IPS DF 4.7 (cell line): ENCODE measurements at regions not wholly inside any gene's neighbourhood (a gene's known extent, or its start where the extent isn't known, plus 50 kb on each side); places are given as distances from the start of the nearest gene placed in this dataset.

Source experiments
- DNase-seq: peaks from one replicate; pipeline ENCODE4 v3.0.0-alpha.2; 2013; ENCODE audit warnings: low spot score; ENCODE audit errors: extremely low read depth

- DNase-seq, result no peak
Observed at GRCh38 chr2:117703858-117704257, 110.6 kb upstream of the DDX18 start.

DNA sequence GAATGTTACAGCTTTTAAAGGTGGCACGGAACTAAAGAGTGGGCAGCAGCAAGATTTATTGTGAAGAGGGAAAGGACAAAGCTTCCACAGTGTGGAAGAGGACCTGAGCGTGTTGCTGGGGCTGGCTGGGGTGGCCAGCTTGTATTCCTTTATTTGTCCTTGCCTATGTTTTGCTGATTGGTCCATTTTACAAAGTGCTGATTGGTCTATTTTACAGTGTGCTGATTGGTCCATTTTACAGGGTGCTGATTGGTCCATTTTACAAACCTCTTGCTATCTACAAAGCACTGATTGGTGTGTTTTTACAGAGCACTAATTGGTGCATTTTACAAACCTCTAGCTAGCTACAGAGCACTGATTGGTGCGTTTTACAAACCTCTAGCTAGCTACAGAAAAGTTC, 109.7 kb upstream of the DDX18 start:
- no peak for DNase-seq

- no peak for DNase-seq
Observed at GRCh38 chr2:117707874-117708273, 106.6 kb upstream of the DDX18 start.

DNA sequence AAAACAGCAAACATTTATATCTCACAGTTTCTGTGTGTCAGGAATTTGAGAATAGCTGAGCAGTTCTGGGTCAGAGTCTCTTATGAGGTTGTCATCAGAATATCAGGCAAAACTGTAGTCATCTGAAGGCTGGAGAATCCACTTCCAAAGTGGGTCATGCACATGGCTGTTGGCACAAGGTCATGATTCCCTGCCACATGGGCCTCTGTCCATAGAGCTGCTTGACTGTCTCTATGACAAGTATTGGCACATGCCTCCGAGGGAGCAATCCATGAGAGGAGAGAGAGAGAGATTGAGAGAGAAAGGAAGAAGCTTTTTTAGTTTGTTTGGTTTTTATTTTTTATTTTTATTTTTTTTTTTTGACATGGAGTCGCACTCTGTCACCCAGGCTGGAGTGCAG, 101.8 kb upstream of the DDX18 start:
- DNase-seq, result no peak

GRCh38 chr2:117714110-117714509, 100.4 kb upstream of the DDX18 start:
- DNase-seq, result no peak

GRCh38 chr2:117714745-117715417, 99.6 kb upstream of the DDX18 start:
- no peak for DNase-seq

DNA sequence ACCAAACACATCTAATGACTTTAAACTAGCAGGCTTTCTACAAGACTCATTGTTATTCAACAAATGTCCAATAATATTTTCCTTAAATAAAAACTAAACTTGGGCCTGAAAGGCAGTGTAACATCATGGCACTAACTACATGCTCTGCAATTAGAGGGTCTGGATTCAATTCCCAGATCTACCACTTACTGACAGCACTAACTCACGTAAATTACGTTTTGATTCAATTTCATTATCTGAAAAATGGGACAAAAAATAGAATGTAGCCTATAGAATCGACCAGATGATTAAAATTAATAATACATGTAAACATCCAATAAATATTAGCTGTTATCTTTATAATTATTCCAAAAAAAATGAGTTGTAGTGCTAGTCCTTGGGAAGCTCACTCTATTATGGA, 98.0 kb upstream of the DDX18 start:
- DNase-seq, result no peak

DNA sequence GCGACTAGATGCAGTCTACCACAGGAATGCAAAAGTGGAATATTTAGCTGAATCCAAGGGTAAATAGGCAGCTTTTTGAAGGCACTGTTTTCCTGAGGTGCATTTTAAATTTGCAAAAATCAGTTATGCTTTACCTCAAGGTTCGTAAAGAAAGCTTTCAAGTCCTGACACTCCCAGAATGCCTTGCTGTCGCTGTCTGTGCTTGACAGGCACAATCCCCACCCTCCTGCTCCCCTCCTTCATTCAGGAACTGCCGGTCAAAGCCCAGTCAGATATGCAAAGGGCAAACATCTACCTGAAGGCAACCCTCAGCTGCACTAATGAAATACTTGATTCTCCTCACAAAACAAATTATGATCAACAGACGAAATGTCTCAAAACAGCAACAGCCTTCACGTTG, 97.4 kb upstream of the DDX18 start:
- DNase-seq, result no peak

- DNase-seq, result no peak
Observed at GRCh38 chr2:117718048-117718447, 96.4 kb upstream of the DDX18 start.

- DNase-seq, result no peak
Observed at GRCh38 chr2:117720765-117721164, 93.7 kb upstream of the DDX18 start.

DNA sequence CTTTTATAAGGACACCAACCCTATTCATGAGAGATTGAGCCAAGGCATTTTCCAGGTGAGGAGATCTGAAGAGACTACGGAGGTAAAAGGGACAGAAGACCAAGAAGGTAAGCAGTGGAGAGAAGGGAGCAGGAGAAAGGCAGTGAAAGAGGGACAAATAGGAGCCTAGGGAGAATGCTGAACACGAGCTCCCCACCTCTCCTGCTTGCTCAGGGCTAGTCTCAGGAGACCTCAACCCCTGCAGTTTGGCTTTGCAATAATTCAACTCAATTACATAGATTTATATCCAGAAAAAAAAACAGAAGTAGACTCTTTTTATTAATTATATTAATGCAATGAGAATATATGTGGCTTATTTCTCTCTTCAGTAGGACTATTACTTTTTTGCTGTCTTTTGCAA, 91.0 kb upstream of the DDX18 start:
- DNase-seq, result no peak

DNA sequence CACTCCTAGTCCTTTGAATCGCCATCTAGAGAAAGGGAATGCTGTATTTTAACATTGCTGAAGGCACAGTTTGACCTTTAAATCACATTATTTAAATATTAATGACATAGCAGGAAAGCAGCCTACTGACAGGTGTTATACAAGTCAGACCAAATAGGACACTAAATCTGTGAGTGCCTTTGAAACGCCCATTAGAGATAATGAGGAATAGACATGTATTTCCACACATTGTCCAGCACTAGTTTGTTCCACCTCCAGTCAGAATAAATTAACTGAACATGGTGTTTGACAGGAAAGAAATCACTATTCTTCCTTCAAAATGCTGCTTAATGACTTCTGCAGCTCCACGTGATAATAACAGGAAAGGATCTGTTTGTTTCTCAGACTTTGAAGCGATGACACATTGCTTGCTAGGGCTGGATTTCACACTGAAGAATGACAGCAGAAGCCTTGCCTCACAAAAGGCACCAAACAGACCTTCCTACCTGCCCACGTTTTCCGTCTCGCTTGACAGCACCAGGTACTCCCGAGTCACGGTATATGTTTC, 90.5 kb upstream of the DDX18 start:
- DNase-seq, result no peak

GRCh38 chr2:117726747-117727146, 87.7 kb upstream of the DDX18 start:
- no peak for DNase-seq

- DNase-seq, result no peak
Observed at GRCh38 chr2:117737846-117738245, 76.6 kb upstream of the DDX18 start.

DNA sequence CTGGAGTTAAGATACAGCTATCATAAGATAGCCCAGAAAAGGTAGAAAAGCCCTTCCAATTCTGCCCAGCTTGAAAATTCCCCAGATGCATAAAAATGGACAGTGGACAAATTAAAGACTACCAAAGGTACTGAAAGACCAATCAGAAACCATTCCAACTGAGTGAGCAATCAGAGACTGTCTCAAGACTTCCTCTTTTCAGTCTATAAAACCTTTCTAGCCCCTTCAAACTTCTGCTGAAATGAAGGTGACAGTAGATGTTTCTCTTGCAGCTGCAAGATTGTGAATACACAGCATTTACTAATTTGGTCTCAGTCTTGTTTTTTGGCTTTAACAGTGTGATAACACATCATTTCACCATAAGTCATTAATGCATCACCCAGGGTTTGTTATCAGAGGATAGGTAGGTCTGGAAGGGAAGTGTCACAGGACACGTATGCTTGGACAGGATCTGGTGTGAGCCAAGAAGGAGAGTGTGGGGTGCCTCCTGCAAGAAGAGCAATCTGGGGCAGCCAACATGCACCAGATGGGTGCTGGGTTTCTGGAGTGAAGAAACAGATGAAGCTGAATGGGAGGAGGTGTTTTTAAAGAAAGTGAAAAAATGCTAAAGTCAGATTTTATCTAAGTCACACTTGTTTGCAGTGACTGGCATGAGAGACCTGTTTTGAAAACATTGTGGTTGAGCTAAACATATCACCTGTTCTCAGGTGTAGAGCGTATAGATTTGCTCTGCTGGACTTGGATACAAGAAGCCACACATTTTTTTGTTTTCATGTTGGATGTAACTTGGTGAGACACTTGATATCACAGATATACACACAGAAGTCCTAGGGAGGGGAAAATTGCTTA, 75.3 kb upstream of the DDX18 start:
- no peak for DNase-seq

DNA sequence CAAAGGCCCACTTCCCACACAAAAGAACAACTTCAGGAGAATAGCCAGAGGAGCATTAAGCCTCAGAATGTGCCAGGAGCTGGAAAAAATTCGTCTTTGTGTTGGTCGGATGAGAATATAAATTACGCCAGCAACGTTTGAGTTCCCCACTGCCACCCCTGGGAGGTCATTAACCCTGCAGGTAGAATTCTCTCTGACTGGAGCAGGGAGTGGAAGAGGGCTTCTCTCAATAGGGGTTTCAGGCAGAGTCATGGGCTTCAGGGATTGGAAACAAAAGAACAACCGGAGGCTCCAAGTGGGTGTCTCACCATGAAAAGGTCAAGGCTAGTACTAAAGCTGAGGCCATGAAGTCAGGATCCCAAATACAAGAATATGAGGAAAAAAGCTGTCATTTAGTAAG, 69.0 kb upstream of the DDX18 start:
- DNase-seq, result no peak

- no peak for DNase-seq
Observed at GRCh38 chr2:117755768-117756167, 58.7 kb upstream of the DDX18 start.

DNA sequence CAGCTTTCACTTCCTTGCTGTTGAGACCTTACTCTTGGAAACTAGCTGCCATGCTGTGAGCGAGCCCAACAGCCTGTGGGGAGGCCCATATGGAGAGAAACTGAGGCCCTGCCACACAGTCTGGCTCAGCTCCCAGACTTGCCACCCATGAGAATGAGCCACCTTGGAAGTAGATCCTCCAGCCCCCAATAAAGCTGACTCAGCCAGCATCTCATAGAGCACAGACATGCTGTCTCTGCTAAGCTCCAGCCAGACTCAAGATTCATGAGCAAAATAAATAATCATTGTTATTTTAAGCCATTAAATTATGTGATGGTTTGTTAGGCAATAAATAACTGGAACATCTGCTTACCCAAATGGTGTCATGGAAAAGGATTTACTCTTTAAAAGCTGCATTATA, 53.6 kb upstream of the DDX18 start:
- no peak for DNase-seq

DNA sequence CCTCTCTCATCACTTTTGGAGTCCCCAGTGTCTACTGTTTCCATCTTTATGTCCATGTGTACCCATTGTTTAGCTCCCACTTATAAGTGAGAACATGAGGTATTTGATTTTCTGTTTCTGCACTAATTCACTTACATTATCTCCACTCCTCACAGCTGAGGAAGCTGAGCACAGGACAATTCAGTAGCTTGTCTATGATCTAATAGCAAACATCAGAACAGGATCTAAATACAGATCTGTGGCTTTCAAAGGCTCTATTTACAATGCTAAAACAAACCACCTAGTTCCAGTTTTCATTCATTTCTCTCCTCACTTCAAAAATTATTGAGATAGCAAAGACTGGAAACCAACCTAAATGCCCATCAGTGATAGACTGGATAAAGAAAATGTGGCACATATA, 52.0 kb upstream of the DDX18 start:
- no peak for DNase-seq

GRCh38 chr2:117763804-117764203, 50.7 kb upstream of the DDX18 start:
- DNase-seq, result no peak
